Trophoblast cell (in vitro differentiated cells and primary cell): ENCODE measurements at regions not wholly inside any gene's neighbourhood (a gene's known extent, or its start where the extent isn't known, plus 50 kb on each side); places are given as distances from the start of the nearest gene placed in this dataset.
A peak's percentile ranks its signal among the peaks of the same experiment; 100 is the strongest.

Source experiments
- DNase-seq, 2 donors: peaks; one replicate each; pipeline ENCODE4 v3.0.0-alpha.2; 2016
- H2AFZ ChIP-seq: 2 replicates; pipeline ENCODE4 v1.6.1; 2013; ENCODE audit warnings: low read length, moderate library complexity, mild to moderate bottlenecking; ENCODE audit not compliant: insufficient read depth, poor library complexity
- H2AK5ac ChIP-seq: 2 replicates; pipeline ENCODE4 v1.6.1; 2013; ENCODE audit warnings: mild to moderate bottlenecking, low read length
- H2BK120ac ChIP-seq: 2 replicates; pipeline ENCODE4 v1.6.1; 2013; ENCODE audit warnings: low read length, mild to moderate bottlenecking, moderate library complexity; ENCODE audit not compliant: insufficient read depth, poor library complexity
- H2BK12ac ChIP-seq: 2 replicates; pipeline ENCODE4 v1.6.1; 2013; ENCODE audit warnings: mild to moderate bottlenecking, low read length, moderate library complexity
- H2BK5ac ChIP-seq: 2 replicates; pipeline ENCODE4 v1.6.1; 2013; ENCODE audit warnings: low read length, low read depth, moderate library complexity, mild to moderate bottlenecking; ENCODE audit not compliant: poor library complexity
- H3K14ac ChIP-seq: 2 replicates; pipeline ENCODE4 v1.6.1; 2013; ENCODE audit warnings: mild to moderate bottlenecking, low read length
- H3K18ac ChIP-seq: 2 replicates; pipeline ENCODE4 v1.6.1; 2013; ENCODE audit warnings: mild to moderate bottlenecking, low read length
- H3K23ac ChIP-seq: 2 replicates; pipeline ENCODE4 v1.6.1; 2013; ENCODE audit warnings: low read length
- H3K27ac ChIP-seq: 2 replicates; pipeline ENCODE4 v1.5.1; 2013; ENCODE audit warnings: low read depth, mild to moderate bottlenecking, inconsistent platforms, low read length, moderate library complexity
- H3K27me3 ChIP-seq: 2 replicates; pipeline ENCODE4 v1.6.1; 2013; ENCODE audit warnings: inconsistent platforms, mild to moderate bottlenecking, low read length, moderate library complexity; ENCODE audit not compliant: insufficient read depth
- H3K36me3 ChIP-seq, 2 experiments: 1 replicate in 1 of 2; 2 replicates in 1 of 2; pipeline ENCODE4 v1.6.1; 2013; ENCODE audit warnings: low read length in 2 of 2, mild to moderate bottlenecking in 2 of 2, moderate library complexity in 1 of 2; ENCODE audit not compliant: insufficient read depth in 2 of 2, control insufficient read depth in 1 of 2
- H3K4ac ChIP-seq: 2 replicates; pipeline ENCODE4 v1.6.1; 2013; ENCODE audit warnings: low read depth, mild to moderate bottlenecking, low read length, moderate library complexity
- H3K4me1 ChIP-seq, 2 experiments: 1 replicate in 1 of 2; 2 replicates in 1 of 2; pipeline ENCODE4 v1.6.1; 2013; ENCODE audit warnings: low read length in 2 of 2, mild to moderate bottlenecking in 2 of 2, moderate library complexity in 1 of 2; ENCODE audit not compliant: insufficient read depth in 2 of 2, control insufficient read depth in 1 of 2
- H3K4me2 ChIP-seq: 2 replicates; pipeline ENCODE4 v1.6.1; 2013; ENCODE audit warnings: inconsistent platforms, mild to moderate bottlenecking, low read length, moderate library complexity
- H3K4me3 ChIP-seq: 2 replicates; pipeline ENCODE4 v1.5.1; 2013; ENCODE audit warnings: mild to moderate bottlenecking, low read depth, low read length, inconsistent platforms
- H3K79me1 ChIP-seq: one replicate; pipeline ENCODE4 v1.6.1; 2013; ENCODE audit warnings: low read length
- H3K79me2 ChIP-seq: 2 replicates; pipeline ENCODE4 v1.6.1; 2013; ENCODE audit warnings: low read length, mild to moderate bottlenecking; ENCODE audit not compliant: control insufficient read depth, insufficient read depth, poor library complexity
- H3K9ac ChIP-seq: 2 replicates; pipeline ENCODE4 v1.6.1; 2013; ENCODE audit warnings: mild to moderate bottlenecking, low read length
- H3K9me3 ChIP-seq: 2 replicates; pipeline ENCODE4 v1.6.1; 2013; ENCODE audit warnings: low read depth, mild to moderate bottlenecking, control low read depth, inconsistent platforms, low read length; ENCODE audit not compliant: insufficient read depth
- H4K12ac ChIP-seq: 2 replicates; pipeline ENCODE4 v1.6.1; 2013; ENCODE audit warnings: low read depth, mild to moderate bottlenecking, low read length, moderate library complexity
- H4K8ac ChIP-seq: 2 replicates; pipeline ENCODE4 v1.6.1; 2013; ENCODE audit warnings: low read depth, mild to moderate bottlenecking, low read length, moderate library complexity
- H4K91ac ChIP-seq: one replicate; pipeline ENCODE4 v1.6.1; 2013; ENCODE audit warnings: low read depth, mild to moderate bottlenecking, low read length, moderate library complexity
- WGBS: extraction: QIAGEN DNeasy Blood & Tissue Kit; methylation state at CpG from one replicate; pipeline ENCODE4 v1.1.7; 2013; ENCODE audit warnings: missing lambda C conversion rate; ENCODE audit not compliant: insufficient read length, insufficient coverage; ENCODE audit errors: extremely low coverage; 5-methylcytosine and 5-hydroxymethylcytosine counted together

GRCh38 chr14:46369391-46369790 lies 282.2 kb downstream of the RPL10L start:
- H3K4me2 ChIP-seq, result no peak overlapping the region
- H2AFZ ChIP-seq, result no peak overlapping the region
- no peak overlapping the region for H4K91ac ChIP-seq
- H2BK12ac ChIP-seq, result no peak overlapping the region
- H3K18ac ChIP-seq, result no peak overlapping the region
- H4K12ac ChIP-seq, result no peak overlapping the region
- H4K8ac ChIP-seq, result no peak overlapping the region
- no peaks in the 10 kb centered on the region for H3K4me1 ChIP-seq
- H3K9me3 ChIP-seq, result no peaks in the 10 kb centered on the region
- H2BK5ac ChIP-seq, result no peak overlapping the region
- H3K27ac ChIP-seq, result no peak overlapping the region
- H3K9ac ChIP-seq, result no peak overlapping the region
- H2AK5ac ChIP-seq, result no peak overlapping the region
- H3K14ac ChIP-seq, result no peak overlapping the region
- H2BK120ac ChIP-seq, result no peak overlapping the region
- DNase-seq, result no peak
- H3K27me3 ChIP-seq, result no peaks in the 10 kb centered on the region
- H3K23ac ChIP-seq, result no peak overlapping the region
- no peak overlapping the region for H3K4ac ChIP-seq
- no peaks in the 10 kb centered on the region for H3K79me2 ChIP-seq
- H3K79me1 ChIP-seq, result no peaks in the 10 kb centered on the region
- no peak overlapping the region for H3K4me3 ChIP-seq
- no peaks in the 10 kb centered on the region for H3K36me3 ChIP-seq

GRCh38 chr14:46368275-46368674 lies 283.3 kb downstream of the RPL10L start:
- no peak overlapping the region for H3K18ac ChIP-seq
- no peaks in the 10 kb centered on the region for H3K27me3 ChIP-seq
- no peak overlapping the region for H2AK5ac ChIP-seq
- no peak overlapping the region for H2BK5ac ChIP-seq
- no peak overlapping the region for H4K12ac ChIP-seq
- H3K79me1 ChIP-seq, result no peaks in the 10 kb centered on the region
- no peak overlapping the region for H3K9ac ChIP-seq
- H3K4me3 ChIP-seq, result no peak overlapping the region
- H2BK12ac ChIP-seq, result no peak overlapping the region
- no peaks in the 10 kb centered on the region for H3K9me3 ChIP-seq
- no peak overlapping the region for H3K4ac ChIP-seq
- no peak for DNase-seq
- no CpG with 5 or more reads among the region's 3 CpGs for WGBS
- H2AFZ ChIP-seq, result no peak overlapping the region
- no peaks in the 10 kb centered on the region for H3K36me3 ChIP-seq
- no peak overlapping the region for H3K23ac ChIP-seq
- no peak overlapping the region for H3K4me2 ChIP-seq
- no peaks in the 10 kb centered on the region for H3K79me2 ChIP-seq
- H3K27ac ChIP-seq, result no peak overlapping the region
- no peak overlapping the region for H4K8ac ChIP-seq
- no peak overlapping the region for H2BK120ac ChIP-seq
- H4K91ac ChIP-seq, result no peak overlapping the region
- no peak overlapping the region for H3K14ac ChIP-seq
- no peaks in the 10 kb centered on the region for H3K4me1 ChIP-seq

- Histone ChIP-seq H3K36me3 (no peaks in the 10 kb centered on the region), H2BK120ac (no peak overlapping the region), H4K8ac (no peak overlapping the region), H4K91ac (no peak overlapping the region), H3K79me2 (no peaks in the 10 kb centered on the region), H2AK5ac (no peak overlapping the region), H3K9ac (no peak overlapping the region), H2BK12ac (no peak overlapping the region), H3K27me3 (no peaks in the 10 kb centered on the region), H3K23ac (no peak overlapping the region), H3K9me3 (no peaks in the 10 kb centered on the region), H4K12ac (no peak overlapping the region), H2AFZ (no peak overlapping the region), H3K79me1 (no peaks in the 10 kb centered on the region), H3K27ac (no peak overlapping the region), H3K14ac (no peak overlapping the region), H3K4me1 (no peaks in the 10 kb centered on the region), H2BK5ac (no peak overlapping the region), H3K4ac (no peak overlapping the region), H3K4me2 (no peak overlapping the region), H3K18ac (no peak overlapping the region), H3K4me3 (no peak overlapping the region)
- WGBS, result no CpG with 5 or more reads among the region's 1 CpG
- no peak for DNase-seq
Observed at GRCh38 chr14:46352844-46353243, 298.7 kb downstream of the RPL10L start.

GRCh38 chr14:46344327-46344937 lies 307.1 kb downstream of the RPL10L start:
- H3K36me3 ChIP-seq, result no peaks in the 10 kb centered on the region
- no CpG with 5 or more reads among the region's 4 CpGs for WGBS
- peak in 1 of 2 donors; percentile 27 for DNase-seq

More at GRCh38 chr14:46344327-46344937, 307.1 kb downstream of the RPL10L start:
- Histone ChIP-seq H3K79me1 (no peaks in the 10 kb centered on the region), H3K18ac (no peak overlapping the region), H4K91ac (no peak overlapping the region), H3K9ac (no peak overlapping the region), H3K79me2 (no peaks in the 10 kb centered on the region), H3K14ac (no peak overlapping the region), H3K4me3 (no peak overlapping the region), H3K4me2 (no peak overlapping the region), H4K8ac (no peak overlapping the region), H2AFZ (no peak overlapping the region), H2BK12ac (no peak overlapping the region), H3K9me3 (no peaks in the 10 kb centered on the region), H2BK120ac (no peak overlapping the region), H3K27me3 (no peaks in the 10 kb centered on the region), H3K23ac (no peak overlapping the region), H3K4ac (no peak overlapping the region), H2BK5ac (no peak overlapping the region), H4K12ac (no peak overlapping the region), H2AK5ac (no peak overlapping the region), H3K27ac (no peak overlapping the region), H3K4me1 (no peaks in the 10 kb centered on the region)
